Hepatocyte (in vitro differentiated cells): ENCODE measurements at regions not wholly inside any gene's neighbourhood (a gene's known extent, or its start where the extent isn't known, plus 50 kb on each side); places are given as distances from the start of the nearest gene placed in this dataset.

ENCODE experiments used
- EZH2 ChIP-seq: fragments of 200-600 bp; sonication (generic); IDR thresholded peaks from 2 replicates; pipeline ENCODE4 v1.6.1; 2016; ENCODE audit warnings: antibody characterized with exemption, mild to moderate bottlenecking, borderline replicate concordance
- EZH2phosphoT487 ChIP-seq: fragments of 200-600 bp; sonication (generic); IDR thresholded peaks from one replicate; pipeline ENCODE4 v1.6.1; 2018; ENCODE audit warnings: antibody characterized with exemption, mild to moderate bottlenecking, low read depth, moderate library complexity; ENCODE audit not compliant: unreplicated experiment, severe bottlenecking
- TF ChIP-seq, protein P1 (sequence below): fragments of 200-600 bp; sonication (generic); IDR thresholded peaks from 2 replicates; pipeline ENCODE4 v1.5.1; 2016; ENCODE audit warnings: antibody characterized with exemption, mild to moderate bottlenecking; ENCODE audit not compliant: poor library complexity

DNA sequence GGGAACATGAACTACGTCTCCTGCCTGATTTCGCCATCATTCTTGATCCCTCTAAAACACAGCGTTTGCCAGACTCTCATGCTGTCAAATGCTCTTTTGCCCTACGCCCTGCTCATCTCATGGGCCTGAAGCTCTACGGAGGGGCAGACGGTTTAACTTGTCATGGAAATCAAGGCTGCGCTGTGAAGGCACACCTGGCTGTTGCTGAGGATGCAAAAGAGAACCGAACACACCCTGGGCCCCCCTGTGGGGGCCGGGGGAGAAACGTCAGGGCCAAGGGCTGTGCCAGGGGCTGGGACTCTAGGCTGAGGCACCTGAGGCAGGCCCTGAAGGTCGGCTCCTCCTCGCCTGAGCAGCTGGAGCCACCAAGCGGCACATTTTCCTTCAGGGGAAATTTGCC, 957.2 kb downstream of the BRD1 start:
- TF ChIP-seq, protein P1, sequence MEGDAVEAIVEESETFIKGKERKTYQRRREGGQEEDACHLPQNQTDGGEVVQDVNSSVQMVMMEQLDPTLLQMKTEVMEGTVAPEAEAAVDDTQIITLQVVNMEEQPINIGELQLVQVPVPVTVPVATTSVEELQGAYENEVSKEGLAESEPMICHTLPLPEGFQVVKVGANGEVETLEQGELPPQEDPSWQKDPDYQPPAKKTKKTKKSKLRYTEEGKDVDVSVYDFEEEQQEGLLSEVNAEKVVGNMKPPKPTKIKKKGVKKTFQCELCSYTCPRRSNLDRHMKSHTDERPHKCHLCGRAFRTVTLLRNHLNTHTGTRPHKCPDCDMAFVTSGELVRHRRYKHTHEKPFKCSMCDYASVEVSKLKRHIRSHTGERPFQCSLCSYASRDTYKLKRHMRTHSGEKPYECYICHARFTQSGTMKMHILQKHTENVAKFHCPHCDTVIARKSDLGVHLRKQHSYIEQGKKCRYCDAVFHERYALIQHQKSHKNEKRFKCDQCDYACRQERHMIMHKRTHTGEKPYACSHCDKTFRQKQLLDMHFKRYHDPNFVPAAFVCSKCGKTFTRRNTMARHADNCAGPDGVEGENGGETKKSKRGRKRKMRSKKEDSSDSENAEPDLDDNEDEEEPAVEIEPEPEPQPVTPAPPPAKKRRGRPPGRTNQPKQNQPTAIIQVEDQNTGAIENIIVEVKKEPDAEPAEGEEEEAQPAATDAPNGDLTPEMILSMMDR, result no peak
- TF ChIP-seq EZH2, result no peak
- TF ChIP-seq EZH2phosphoT487, result no peak
